GM12878 (cell line): ENCODE measurements at regions not wholly inside any gene's neighbourhood (a gene's known extent, or its start where the extent isn't known, plus 50 kb on each side); places are given as distances from the start of the nearest gene placed in this dataset.

Source experiments
- ATAC-seq: fragments of 200-7000 bp; cut with Tn5 transposase; 3 replicates; pipeline ENCODE4 v1.9.1; 2020; ENCODE audit warnings: mild to moderate bottlenecking, moderate library complexity
- BruUV-seq: library from RNA; stranded (reverse); fragments of 400-500 nt; replicated peaks from 2 replicates; lab custom pipeline; 2021; lab: Mats Ljungman, UMichigan
- CTCF ChIA-PET: fragments of 300-600 bp; sonication (Branson Sonifier 250); formaldehyde crosslinking; extraction: SDS; loops from one replicate; lab custom pipeline; 2021; ENCODE audit warnings: inconsistent platforms; lab: Yijun Ruan, JAX
- POLR2A ChIA-PET: fragments of 350-600 bp; formaldehyde crosslinking; extraction: SDS; loops from one replicate; lab custom pipeline; 2021; ENCODE audit warnings: inconsistent platforms; lab: Charles Lee
- RAD21 ChIA-PET: fragments of 300-600 bp; sonication (Branson Sonifier 250); formaldehyde crosslinking; loops from one replicate; lab custom pipeline; 2023; ENCODE audit warnings: antibody characterized with exemption; ENCODE audit not compliant: unreplicated experiment; lab: Charles Lee
- SMC1A ChIA-PET: fragments of 300-600 bp; sonication (Branson Sonifier 250); formaldehyde crosslinking; loops from one replicate; lab custom pipeline; 2023; ENCODE audit not compliant: unreplicated experiment, uncharacterized antibody; lab: Charles Lee
- DNase-seq: peaks from one replicate; pipeline ENCODE4 v3.0.0-alpha.2; 2011; ENCODE audit warnings: low read depth, low spot score
- FAIRE-seq: peaks from 3 replicates; lab custom pipeline; 2011; peaks lifted over from hg19 to GRCh38; lab: Jason Lieb, UNC
- H2AFZ ChIP-seq: 2 replicates; pipeline ENCODE4 v1.6.0; 2011; ENCODE audit warnings: low read depth, low read length, control low read depth; ENCODE audit not compliant: control insufficient read depth
- H3K27ac ChIP-seq: 2 replicates; pipeline ENCODE4 v1.5.1; 2011; ENCODE audit warnings: control low read depth; ENCODE audit not compliant: control insufficient read depth, insufficient read depth
- H3K27me3 ChIP-seq, 2 experiments: replicated peaks in 1 of 2; 2 replicates each; pipeline versions ENCODE4 v1.6.0 to v1.6.1; 2011; ENCODE audit warnings: low read length in 1 of 2; ENCODE audit not compliant: control insufficient read depth in 2 of 2, insufficient read depth in 2 of 2
- H3K36me3 ChIP-seq, 2 experiments: 2 replicates each; pipeline ENCODE4 v1.5.1; 2011; ENCODE audit warnings: low read length in 1 of 2; ENCODE audit not compliant: control insufficient read depth in 2 of 2, insufficient read depth in 2 of 2
- H3K4me1 ChIP-seq: 2 replicates; pipeline ENCODE4 v1.6.1; 2011; ENCODE audit warnings: mild to moderate bottlenecking, low read length, moderate library complexity, mixed read lengths; ENCODE audit not compliant: control insufficient read depth, insufficient read depth
- H3K4me2 ChIP-seq: 2 replicates; pipeline ENCODE4 v1.6.0; 2011; ENCODE audit warnings: control low read depth; ENCODE audit not compliant: control insufficient read depth, insufficient read depth
- H3K4me3 ChIP-seq: fragments of 200-600 bp; sonication (generic); 2 replicates; pipeline ENCODE4 v1.5.1; 2016
- H3K79me2 ChIP-seq: 2 replicates; pipeline ENCODE4 v1.6.0; 2011; ENCODE audit warnings: low read length; ENCODE audit not compliant: control insufficient read depth, insufficient read depth
- H3K9ac ChIP-seq: 2 replicates; pipeline ENCODE4 v1.8.0; 2011; ENCODE audit warnings: low read length, control low read depth, mixed read lengths; ENCODE audit not compliant: control insufficient read depth, insufficient read depth
- H3K9me3 ChIP-seq: replicated peaks from 3 replicates; pipeline ENCODE4 v1.5.1; 2011; ENCODE audit warnings: mild to moderate bottlenecking, low read length; ENCODE audit not compliant: control insufficient read depth, insufficient read depth
- H4K20me1 ChIP-seq: 2 replicates; pipeline ENCODE4 v1.6.0; 2011; ENCODE audit not compliant: control insufficient read depth, insufficient read depth
- JUND ChIP-seq: IDR thresholded peaks from 2 replicates; pipeline ENCODE4 v1.6.1; 2012; ENCODE audit warnings: low read depth, mild to moderate bottlenecking, low read length, improper control_type of control experiment, moderate library complexity
- KAT2A ChIP-seq: conservative IDR thresholded peaks from 2 replicates; pipeline ENCODE4 v1.6.1; 2011; ENCODE audit warnings: low read depth, low read length; ENCODE audit not compliant: control insufficient read depth
- NFIC ChIP-seq: IDR thresholded peaks from 2 replicates; pipeline ENCODE4 v1.6.1; 2012; ENCODE audit warnings: low read depth, mild to moderate bottlenecking, inconsistent platforms, low read length, moderate library complexity
- NFXL1 ChIP-seq: fragments of 450-650 bp; IDR thresholded peaks from 2 replicates; pipeline ENCODE4 v1.6.1; 2017; ENCODE audit warnings: antibody characterized with exemption, mild to moderate bottlenecking, borderline replicate concordance
- SIX5 ChIP-seq: IDR thresholded peaks from 2 replicates; pipeline ENCODE4 v1.6.1; 2011; ENCODE audit warnings: mild to moderate bottlenecking, low read depth, low read length, moderate library complexity; ENCODE audit not compliant: severe bottlenecking
- SREBF1 ChIP-seq: IDR thresholded peaks from 2 replicates; pipeline ENCODE4 v1.6.1; 2012; ENCODE audit warnings: mild to moderate bottlenecking, low read length
- ZNF24 ChIP-seq: fragments of 450-650 bp; IDR thresholded peaks from 2 replicates; pipeline ENCODE4 v1.6.1; 2017; ENCODE audit warnings: antibody characterized with exemption, mild to moderate bottlenecking
- WGBS: methylation state at CpG from one replicate; pipeline ENCODE4 v1.1.6; 2016; ENCODE audit warnings: low lambda C conversion rate; ENCODE audit not compliant: insufficient replicate concordance, insufficient coverage; ENCODE audit errors: missing lambda C conversion rate; 5-methylcytosine and 5-hydroxymethylcytosine counted together
- in situ Hi-C: fragments of 300-500 bp; cut with MboI; formaldehyde crosslinking; loops from 9 replicates; pipeline ENCODE4 v1.14.3; 2018; ENCODE audit warnings: mixed read lengths
- intact Hi-C: fragments of 100-400 bp; cut with micrococcal nuclease; formaldehyde crosslinking; loops from one replicate; pipeline ENCODE4 v1.14.2; 2022; ENCODE audit not compliant: unreplicated experiment

DNA sequence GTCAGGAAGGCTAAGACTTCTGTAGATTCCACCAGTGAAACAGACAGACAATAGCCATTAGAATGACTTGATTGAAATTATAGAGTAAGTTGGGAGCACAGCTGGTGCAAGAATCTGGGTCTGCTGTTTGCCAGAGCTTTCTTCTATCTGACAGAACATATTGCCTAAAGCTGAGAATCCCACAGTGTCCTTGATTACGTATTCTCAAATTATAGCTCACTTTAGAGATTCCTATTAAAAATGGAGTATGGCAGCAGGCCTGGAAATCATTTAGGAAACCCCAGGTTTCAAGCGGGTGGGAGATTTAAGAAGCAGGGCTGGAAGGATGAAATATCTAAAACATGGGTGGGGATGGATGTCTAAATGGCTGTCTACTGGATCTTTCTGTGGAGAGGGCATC lies 639.7 kb upstream of the CXADR start:
- BruUV-seq = no TSS peak
- SMC1A ChIA-PET = no interaction called here
- Histone ChIP-seq H3K4me3 (no peak overlapping the region), H3K4me2 (no peak overlapping the region), H3K4me1 (no peaks in the 10 kb centered on the region), H3K27me3 (no peaks in the 10 kb centered on the region), H3K36me3 (no peaks in the 10 kb centered on the region), H3K27ac (no peak overlapping the region), H2AFZ (no peak overlapping the region), H4K20me1 (no peaks in the 10 kb centered on the region), H3K9ac (no peak overlapping the region), H3K79me2 (no peaks in the 10 kb centered on the region), H3K9me3 (no peaks in the 10 kb centered on the region)
- FAIRE-seq (no peak), ATAC-seq (no peak), DNase-seq (no peak)
- in situ Hi-C loops (no loop called here), intact Hi-C loops (no loop called here)
- 26% methylated on average over 2 of the region's 2 CpGs for WGBS
- no peak for TF ChIP-seq SREBF1
- CTCF ChIA-PET = no interaction called here
- RAD21 ChIA-PET = no interaction called here
- POLR2A ChIA-PET = no interaction called here

DNA sequence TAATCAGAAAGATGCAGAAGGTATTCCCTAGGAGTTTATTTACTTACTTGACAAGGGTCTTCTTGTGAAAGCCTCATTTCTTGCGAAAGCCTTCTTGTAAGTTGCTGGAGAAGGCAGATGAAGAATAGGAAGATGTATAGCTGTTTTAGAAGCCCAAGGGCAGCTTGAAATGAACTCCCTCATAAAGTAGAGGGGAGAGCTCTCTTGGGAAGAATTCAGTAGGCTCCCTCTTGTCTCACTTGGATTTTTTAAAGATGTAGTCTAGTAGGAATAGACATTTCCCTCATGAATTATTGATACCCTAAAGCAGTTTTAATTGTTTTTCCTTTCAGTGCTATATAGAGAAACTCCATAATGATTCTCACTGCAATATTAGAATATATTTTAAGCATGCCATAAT lies 639.2 kb upstream of the CXADR start:
- CTCF ChIA-PET = no interaction called here
- BruUV-seq = no TSS peak
- no peak for DNase-seq
- FAIRE-seq = no peak
- Histone ChIP-seq H3K4me3 (no peak overlapping the region), H2AFZ (no peak overlapping the region), H3K36me3 (no peaks in the 10 kb centered on the region), H3K9ac (no peak overlapping the region), H3K9me3 (no peaks in the 10 kb centered on the region)
- in situ Hi-C loops = no loop called here
- WGBS = 0% methylated on average over 1 of the region's 1 CpG
- TF ChIP-seq JUND (no peak), KAT2A (no peak), NFXL1 (no peak), ZNF24 (no peak), NFIC (no peak), SREBF1 (no peak), SIX5 (no peak)
- TF ChIP-seq, all 136 proteins: peak for 0
- H4K20me1 ChIP-seq = no peaks in the 10 kb centered on the region
- H3K4me2 ChIP-seq = no peak overlapping the region
- ChIA-PET POLR2A (no interaction called here), SMC1A (no interaction called here), RAD21 (no interaction called here)
- no peaks in the 10 kb centered on the region for H3K27me3 ChIP-seq
- ATAC-seq = no peak
- no peaks in the 10 kb centered on the region for H3K4me1 ChIP-seq
- H3K27ac ChIP-seq = no peak overlapping the region
- H3K79me2 ChIP-seq = no peaks in the 10 kb centered on the region
- intact Hi-C loops = no loop called here
